Esophagus squamous epithelium (tissue), 5 donors: ENCODE measurements at regions not wholly inside any gene's neighbourhood (a gene's known extent, or its start where the extent isn't known, plus 50 kb on each side); places are given as distances from the start of the nearest gene placed in this dataset.
"Not testable (repeated sequence)": the region's sequence is repeated elsewhere in the genome, so short reads cannot be mapped to it uniquely, and the experiment has no call there.

Experiments used
- DNase-seq: peaks from one replicate; lab custom pipeline; 2025; lab: John Stamatoyannopoulos, UW
- H3K27ac ChIP-seq, 4 donors: fragments of 200-600 bp; sonication (generic); one replicate each; pipeline ENCODE4 v1.5.1; 2016 to 2019; ENCODE audit warnings: mild to moderate bottlenecking in 1 of 4
- H3K27me3 ChIP-seq, 4 donors: fragments of 200-600 bp; sonication (generic); 1 replicate in 3 of 4; 2 replicates in 1 of 4; pipeline versions ENCODE4 v1.5.1 to v1.6.0; 2017 to 2021; ENCODE audit warnings: antibody characterized with exemption in 1 of 4
- H3K36me3 ChIP-seq, 3 donors: fragments of 200-600 bp; sonication (generic); one replicate each; pipeline ENCODE4 v1.5.1; 2016 to 2019
- H3K4me1 ChIP-seq, 3 donors: fragments of 200-600 bp; sonication (generic); one replicate each; pipeline ENCODE4 v1.5.1; 2017 to 2019
- H3K4me3 ChIP-seq, 4 donors: fragments of 200-600 bp; sonication (generic); 1 replicate in 3 of 4; 2 replicates in 1 of 4; pipeline ENCODE4 v1.5.1; 2016 to 2019; ENCODE audit warnings: mild to moderate bottlenecking in 2 of 4, moderate library complexity in 1 of 4
- H3K9me3 ChIP-seq, 3 donors: fragments of 200-600 bp; sonication (generic); one replicate each; pipeline ENCODE4 v1.5.1; 2016 to 2019
- CTCF ChIP-seq, 6 experiments: fragments of 450-650 bp in 4 of 6; fragments of 200-600 bp in 2 of 6; sonication (generic) in 2 of 6; IDR thresholded peaks; one replicate each; pipeline ENCODE4 v1.5.1; 2016 to 2019; ENCODE audit warnings: antibody characterized with exemption in 6 of 6, mild to moderate bottlenecking in 4 of 6, moderate library complexity in 4 of 6
- POLR2A ChIP-seq, 4 donors: fragments of 450-650 bp; IDR thresholded peaks; one replicate each; pipeline ENCODE4 v1.6.1; 2017; ENCODE audit warnings: antibody characterized with exemption in 4 of 4, mild to moderate bottlenecking in 4 of 4, moderate library complexity in 3 of 4
- WGBS, 2 donors: methylation state at CpG; one replicate each; pipeline ENCODE4 v1.1.5; 2018; 5-methylcytosine and 5-hydroxymethylcytosine counted together
- intact Hi-C: fragments of 100-400 bp; cut with DNase I; formaldehyde crosslinking; loops from one replicate; pipeline ENCODE4 v1.15.0; 2022
- donor health status: DM: yes; HTN: yes; CAD: no.

- no peak for DNase-seq
- no peak overlapping the region for H3K4me3 ChIP-seq
- H3K9me3 ChIP-seq: peaks cover 0 to 12% (median 0%) of the 10 kb centered on the region in 3 donors
- no peak overlapping the region for H3K27ac ChIP-seq
- H3K36me3 ChIP-seq: no peaks in the 10 kb centered on the region
- intact Hi-C loops: no loop called here
- H3K4me1 ChIP-seq: no peaks in the 10 kb centered on the region
- WGBS, 2 donors: 84 to 86% methylated on average over 4 of the region's 4 CpGs
- TF ChIP-seq POLR2A (IDR thresholded peaks at IDR 0.05): no peak
- no peak for TF ChIP-seq CTCF (IDR thresholded peaks at IDR 0.05)
- peaks cover 0 to 12% (median 0%) of the 10 kb centered on the region in 4 donors for H3K27me3 ChIP-seq
These were observed 93.8 kb downstream of the TNFRSF13B start for GRCh38 chr17:16878084-16878483.

DNA sequence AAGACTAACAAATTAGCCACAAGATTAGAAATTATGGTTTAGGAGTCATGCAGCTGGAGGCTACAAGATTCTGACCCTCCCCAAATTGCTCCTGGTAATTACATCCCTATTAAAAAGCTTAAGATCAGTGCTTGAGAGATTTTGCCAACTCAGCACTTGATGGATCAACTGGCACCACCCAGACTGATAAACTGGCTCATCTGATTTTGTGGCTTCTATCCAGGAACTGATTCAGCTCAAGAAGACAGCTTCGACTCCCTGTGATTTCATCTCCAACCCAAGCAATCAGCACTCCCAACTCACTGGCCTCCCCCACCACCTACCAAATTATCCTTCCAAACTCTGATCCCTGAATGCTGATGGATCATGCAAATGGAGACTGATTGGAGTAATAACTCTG is 94.8 kb downstream of the TNFRSF13B start:
- DNase-seq: no peak
- no peaks in the 10 kb centered on the region for H3K4me1 ChIP-seq
- peaks cover 0 to 13% (median 0%) of the 10 kb centered on the region in 4 donors for H3K27me3 ChIP-seq
- H3K36me3 ChIP-seq: no peaks in the 10 kb centered on the region
- peaks cover 0 to 12% (median 0%) of the 10 kb centered on the region in 3 donors for H3K9me3 ChIP-seq
- H3K4me3 ChIP-seq: no peak overlapping the region
- H3K27ac ChIP-seq: no peak overlapping the region
- TF ChIP-seq POLR2A (IDR thresholded peaks at IDR 0.05) (no peak), CTCF (IDR thresholded peaks at IDR 0.05) (no peak)
- WGBS, 2 donors: 25 to 27% methylated on average over 1 of the region's 1 CpG
- intact Hi-C loops: no loop called here

DNA sequence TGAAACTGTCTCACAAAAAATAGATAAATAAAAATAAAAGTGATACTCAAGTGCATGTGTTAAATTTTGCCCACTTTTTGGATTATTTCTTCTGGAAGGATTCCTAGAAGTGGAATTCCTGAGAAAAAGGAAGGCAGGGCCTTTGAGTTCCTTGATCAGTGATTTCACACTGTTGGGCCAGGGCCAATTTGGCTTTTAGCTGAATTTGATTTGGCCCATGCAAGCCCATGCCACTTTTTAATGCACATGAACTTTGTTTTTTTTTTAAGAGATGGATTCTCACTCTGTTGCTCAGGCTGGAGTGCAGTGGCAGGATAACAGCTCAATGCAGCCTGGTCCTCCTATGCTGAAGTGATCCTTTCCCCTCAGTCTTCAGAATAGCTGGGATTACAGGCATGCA is 96.3 kb downstream of the TNFRSF13B start:
- no peak overlapping the region for H3K4me3 ChIP-seq
- no peak for TF ChIP-seq POLR2A (IDR thresholded peaks at IDR 0.05)
- no peak for TF ChIP-seq CTCF (IDR thresholded peaks at IDR 0.05)
- no peaks in the 10 kb centered on the region for H3K4me1 ChIP-seq
- peaks cover 0 to 14% (median 0%) of the 10 kb centered on the region in 4 donors for H3K27me3 ChIP-seq
- DNase-seq: no peak
- H3K27ac ChIP-seq: no peak overlapping the region
- H3K9me3 ChIP-seq: peaks cover 0 to 12% (median 0%) of the 10 kb centered on the region in 3 donors
- intact Hi-C loops: no loop called here
- no peaks in the 10 kb centered on the region for H3K36me3 ChIP-seq

DNA sequence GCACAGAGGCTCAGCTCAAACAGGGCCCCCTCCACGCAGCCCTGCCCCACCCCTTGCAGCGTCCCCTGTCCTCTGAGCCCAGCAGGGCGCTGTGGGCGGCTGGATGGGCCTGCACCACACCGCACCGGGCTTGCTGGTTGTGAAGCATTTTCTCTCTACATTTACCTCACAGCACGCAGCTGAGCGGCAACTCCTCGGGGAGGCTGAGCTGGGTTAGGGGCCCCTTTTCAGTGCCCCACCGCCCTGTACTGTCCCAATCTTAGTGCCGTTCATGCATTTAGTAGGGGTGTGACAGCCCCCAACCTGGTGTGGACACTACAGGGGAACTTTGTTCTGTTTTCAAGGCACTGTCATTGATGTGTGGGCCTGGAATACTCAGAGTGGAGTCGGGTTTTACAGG is 97.7 kb downstream of the TNFRSF13B start:
- H3K4me1 ChIP-seq, H3K36me3 ChIP-seq, H3K4me3 ChIP-seq, H3K27ac ChIP-seq, intact Hi-C loops, DNase-seq: not testable (repeated sequence)
- Histone ChIP-seq H3K9me3 (peaks cover 0 to 12% (median 0%) of the 10 kb centered on the region in 3 donors), H3K27me3 (peaks cover 0 to 14% (median 0%) of the 10 kb centered on the region in 4 donors)
- WGBS, 2 donors: 94% methylated on average over 5 of the region's 12 CpGs; no CpG with 5 or more reads in 1 of the 2 donors

- Histone ChIP-seq H3K4me1 (no peaks in the 10 kb centered on the region), H3K4me3 (no peak overlapping the region), H3K36me3 (no peaks in the 10 kb centered on the region), H3K9me3 (peaks cover 0 to 12% (median 0%) of the 10 kb centered on the region in 3 donors), H3K27ac (no peak overlapping the region), H3K27me3 (peaks cover 0 to 14% (median 0%) of the 10 kb centered on the region in 4 donors)
- TF ChIP-seq CTCF (IDR thresholded peaks at IDR 0.05) (peak in 5 of 6 experiments; percentile 29 to 74 (median 48)), POLR2A (IDR thresholded peaks at IDR 0.05) (no peak)
- no peak for DNase-seq
- intact Hi-C loops: no loop called here
- WGBS, 2 donors: 67 to 77% methylated on average over 6 to 7 of the region's 15 CpGs
These were observed 98.5 kb downstream of the TNFRSF13B start for GRCh38 chr17:16873174-16874035.
